ENCODE measurements at regions not wholly inside any gene's neighbourhood (a gene's known extent, or its start where the extent isn't known, plus 50 kb on each side); places are given as distances from the start of the nearest gene placed in this dataset.

GRCh38 chr7:81040496-81040895 is 121.6 kb upstream of the SEMA3C start:
- TF ChIP-seq, protein P1, sequence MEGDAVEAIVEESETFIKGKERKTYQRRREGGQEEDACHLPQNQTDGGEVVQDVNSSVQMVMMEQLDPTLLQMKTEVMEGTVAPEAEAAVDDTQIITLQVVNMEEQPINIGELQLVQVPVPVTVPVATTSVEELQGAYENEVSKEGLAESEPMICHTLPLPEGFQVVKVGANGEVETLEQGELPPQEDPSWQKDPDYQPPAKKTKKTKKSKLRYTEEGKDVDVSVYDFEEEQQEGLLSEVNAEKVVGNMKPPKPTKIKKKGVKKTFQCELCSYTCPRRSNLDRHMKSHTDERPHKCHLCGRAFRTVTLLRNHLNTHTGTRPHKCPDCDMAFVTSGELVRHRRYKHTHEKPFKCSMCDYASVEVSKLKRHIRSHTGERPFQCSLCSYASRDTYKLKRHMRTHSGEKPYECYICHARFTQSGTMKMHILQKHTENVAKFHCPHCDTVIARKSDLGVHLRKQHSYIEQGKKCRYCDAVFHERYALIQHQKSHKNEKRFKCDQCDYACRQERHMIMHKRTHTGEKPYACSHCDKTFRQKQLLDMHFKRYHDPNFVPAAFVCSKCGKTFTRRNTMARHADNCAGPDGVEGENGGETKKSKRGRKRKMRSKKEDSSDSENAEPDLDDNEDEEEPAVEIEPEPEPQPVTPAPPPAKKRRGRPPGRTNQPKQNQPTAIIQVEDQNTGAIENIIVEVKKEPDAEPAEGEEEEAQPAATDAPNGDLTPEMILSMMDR (IDR thresholded peaks at IDR 0.05): no peak
- no peak for TF ChIP-seq POLR2A (IDR thresholded peaks at IDR 0.05)

All from ovary (tissue), 3 donors.